ENCODE measurements at regions not wholly inside any gene's neighbourhood (a gene's known extent, or its start where the extent isn't known, plus 50 kb on each side); places are given as distances from the start of the nearest gene placed in this dataset.
"Not testable (repeated sequence)": the region's sequence is repeated elsewhere in the genome, so short reads cannot be mapped to it uniquely, and the experiment has no call there.

DNA sequence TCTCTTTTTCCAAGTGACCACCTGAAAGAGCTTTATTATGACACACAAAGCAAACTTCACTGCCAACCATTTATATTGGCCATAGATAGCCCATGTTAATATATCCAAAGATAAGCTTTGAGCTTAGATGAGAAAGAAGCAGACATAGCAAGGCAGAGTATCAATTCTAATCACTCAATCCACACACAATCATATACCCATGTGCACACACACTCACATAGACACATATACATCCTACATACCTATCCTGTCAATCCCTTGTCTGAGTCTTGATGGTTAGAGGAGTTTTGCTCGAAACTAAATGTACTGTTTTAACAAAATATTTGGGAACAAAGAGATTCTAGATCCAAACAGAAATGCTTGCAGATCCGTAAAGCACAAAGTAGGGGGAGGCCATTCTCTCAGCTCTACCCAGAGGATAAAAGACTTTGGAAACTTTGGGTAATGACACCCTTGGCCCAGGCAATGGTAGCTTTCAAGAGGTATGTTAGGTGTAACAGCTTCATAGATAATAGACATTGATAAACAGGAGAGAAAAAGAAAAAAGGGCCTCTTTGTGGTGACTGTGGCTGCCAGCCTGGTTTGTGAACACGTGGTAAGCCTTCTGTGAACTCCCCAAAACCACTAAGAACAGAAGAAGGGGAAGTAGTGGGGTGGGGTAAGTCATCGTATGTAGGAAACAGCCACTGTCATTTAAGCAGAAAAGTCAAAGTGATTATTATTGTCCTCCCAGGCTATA lies 121.6 kb downstream of the TLR4 start:
- H3K4me3 Mint-ChIP-seq, result peak overlapping the region; percentile 52
- peak overlapping the region; percentile 41 for H3K27ac Mint-ChIP-seq
- H3K9me3 Mint-ChIP-seq, result peaks cover 12% of the 10 kb centered on the region
- peaks cover 30% of the 10 kb centered on the region for H3K4me1 Mint-ChIP-seq (ENCODE audit: low read depth)
- peaks cover 59% of the 10 kb centered on the region for H3K27me3 Mint-ChIP-seq (ENCODE audit: low read depth)
- peaks cover 4% of the 10 kb centered on the region for H3K36me3 Mint-ChIP-seq (ENCODE audit: low read depth)
- DNase-seq (ENCODE audit: low spot score), result peak; percentile 66

DNA sequence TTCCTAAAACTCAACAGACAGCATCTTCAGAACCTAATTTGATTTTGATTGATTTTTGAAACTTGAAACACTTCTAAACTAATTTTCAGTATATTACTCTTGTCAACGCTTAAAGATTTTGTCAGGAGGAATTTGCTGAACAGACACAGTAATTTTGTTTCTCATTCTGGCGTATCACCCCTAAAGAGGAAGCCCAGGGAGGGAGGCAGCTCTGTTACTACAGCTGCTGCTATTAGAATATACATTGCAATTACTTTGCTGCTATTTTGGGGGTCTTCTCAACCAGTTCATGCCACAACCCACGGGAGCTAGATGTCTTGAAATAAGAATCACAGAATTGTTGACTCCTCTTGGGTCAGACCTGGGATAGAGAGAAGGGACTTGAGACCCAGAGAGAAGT lies 122.6 kb downstream of the TLR4 start:
- no peak overlapping the region for H3K27ac Mint-ChIP-seq
- DNase-seq (ENCODE audit: low spot score), result no peak
- H3K4me1 Mint-ChIP-seq (ENCODE audit: low read depth), result peaks cover 30% of the 10 kb centered on the region
- H3K9me3 Mint-ChIP-seq, result peaks cover 12% of the 10 kb centered on the region
- H3K36me3 Mint-ChIP-seq (ENCODE audit: low read depth), result peaks cover 4% of the 10 kb centered on the region
- peak overlapping the region; percentile 52 for H3K4me3 Mint-ChIP-seq
- H3K27me3 Mint-ChIP-seq (ENCODE audit: low read depth), result peaks cover 58% of the 10 kb centered on the region

DNA sequence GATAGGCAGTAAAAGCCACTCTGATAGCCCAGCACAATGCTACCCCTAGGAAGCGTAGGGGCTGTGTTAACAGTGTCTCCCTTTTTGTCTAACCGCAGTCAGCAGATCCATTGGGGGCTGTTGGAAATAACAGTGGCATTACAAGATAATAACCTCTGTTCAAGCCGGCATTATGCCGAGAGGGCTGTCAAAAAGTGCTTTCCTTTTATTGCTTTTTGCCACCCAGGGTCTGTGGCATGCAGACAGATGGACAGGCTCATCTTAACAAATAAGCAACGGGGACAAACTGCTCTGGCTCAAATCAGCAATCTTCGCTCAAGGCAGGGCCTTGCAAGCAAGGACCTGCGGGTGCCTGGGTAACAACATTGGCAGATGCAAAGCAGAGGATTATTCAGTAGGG lies 123.3 kb downstream of the TLR4 start:
- DNase-seq (ENCODE audit: low spot score), result no peak
- Mint-ChIP-seq H3K4me1 (ENCODE audit: low read depth) (peaks cover 29% of the 10 kb centered on the region), H3K27ac (no peak overlapping the region), H3K9me3 (peaks cover 12% of the 10 kb centered on the region), H3K36me3 (ENCODE audit: low read depth) (peaks cover 4% of the 10 kb centered on the region), H3K27me3 (ENCODE audit: low read depth) (peaks cover 55% of the 10 kb centered on the region), H3K4me3 (no peak overlapping the region)

DNA sequence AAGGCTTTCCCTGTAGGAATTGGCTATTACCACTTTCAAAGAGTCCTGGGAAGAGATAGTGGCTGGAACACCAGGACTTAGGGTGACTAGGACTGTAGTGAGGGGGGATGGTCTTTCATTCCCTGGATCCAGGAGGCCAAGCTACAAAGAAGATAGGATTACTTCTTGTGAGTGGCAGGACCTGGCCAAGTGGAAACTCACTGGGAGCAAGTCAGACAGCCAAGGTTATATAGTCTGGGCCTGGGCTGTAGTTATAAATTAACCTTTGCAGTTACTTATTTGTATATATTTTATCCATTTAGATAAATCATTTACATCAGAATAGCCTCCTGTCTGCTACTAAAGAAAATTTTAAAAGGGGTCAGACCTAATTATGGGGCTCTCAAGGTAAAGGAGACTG lies 124.3 kb downstream of the TLR4 start:
- H3K27ac Mint-ChIP-seq, result no peak overlapping the region
- peaks cover 23% of the 10 kb centered on the region for H3K4me1 Mint-ChIP-seq (ENCODE audit: low read depth)
- H3K27me3 Mint-ChIP-seq (ENCODE audit: low read depth), result peaks cover 55% of the 10 kb centered on the region
- H3K4me3 Mint-ChIP-seq, result no peak overlapping the region
- H3K9me3 Mint-ChIP-seq, result peaks cover 12% of the 10 kb centered on the region
- H3K36me3 Mint-ChIP-seq (ENCODE audit: low read depth), result peaks cover 4% of the 10 kb centered on the region
- DNase-seq (ENCODE audit: low spot score), result no peak

DNA sequence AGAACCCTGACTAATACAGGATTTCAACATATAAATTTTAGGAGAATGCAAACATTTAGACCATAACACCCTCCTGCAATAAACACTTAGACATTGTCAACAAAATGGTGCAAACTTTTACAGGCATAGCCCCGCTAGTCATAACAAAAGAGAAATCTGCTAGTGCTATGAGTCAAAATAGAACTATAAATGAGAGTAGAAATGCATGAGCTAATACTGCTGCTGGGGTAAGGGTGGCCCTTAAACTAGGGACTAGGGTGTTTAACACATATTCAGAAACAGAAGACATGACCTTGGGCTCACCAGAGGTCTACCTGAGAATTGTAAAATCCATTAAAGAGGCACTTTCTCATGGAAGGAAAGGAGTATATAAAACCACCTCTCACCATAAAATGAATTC lies 131.6 kb downstream of the TLR4 start:
- no peak for DNase-seq (ENCODE audit: low spot score)
- H3K4me1 Mint-ChIP-seq (ENCODE audit: low read depth), result peaks cover 8% of the 10 kb centered on the region

DNA sequence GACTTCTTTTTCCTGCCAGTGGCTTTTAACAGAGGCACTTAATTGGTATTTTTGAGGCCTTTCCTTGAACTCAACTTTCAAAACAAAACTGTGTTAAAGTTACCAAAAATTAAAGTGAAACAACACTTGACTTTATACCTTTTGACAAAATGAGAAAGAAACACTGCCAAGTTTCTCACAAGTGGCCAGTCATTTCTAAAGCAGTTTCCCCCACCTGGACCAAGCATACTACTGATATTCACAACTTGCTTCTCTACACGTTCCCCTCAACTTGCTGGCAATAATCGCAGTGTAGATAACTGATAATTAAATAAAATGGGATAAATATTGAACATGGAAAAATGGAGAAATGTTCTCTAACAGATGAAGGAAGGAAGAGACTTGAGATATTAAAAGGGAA lies 135.7 kb downstream of the TLR4 start:
- Mint-ChIP-seq H3K27ac (no peak overlapping the region), H3K4me3 (no peak overlapping the region), H3K9me3 (peaks cover 4% of the 10 kb centered on the region), H3K36me3 (ENCODE audit: low read depth) (no peaks in the 10 kb centered on the region), H3K4me1 (ENCODE audit: low read depth) (peaks cover 8% of the 10 kb centered on the region), H3K27me3 (ENCODE audit: low read depth) (peaks cover 17% of the 10 kb centered on the region)
- DNase-seq (ENCODE audit: low spot score), result no peak

More for the DNA sequence above, 131.6 kb downstream of the TLR4 start:
- Mint-ChIP-seq H3K27ac (no peak overlapping the region), H3K4me3 (no peak overlapping the region), H3K27me3 (ENCODE audit: low read depth) (peaks cover 22% of the 10 kb centered on the region), H3K36me3 (ENCODE audit: low read depth) (no peaks in the 10 kb centered on the region), H3K9me3 (peaks cover 4% of the 10 kb centered on the region)

DNA sequence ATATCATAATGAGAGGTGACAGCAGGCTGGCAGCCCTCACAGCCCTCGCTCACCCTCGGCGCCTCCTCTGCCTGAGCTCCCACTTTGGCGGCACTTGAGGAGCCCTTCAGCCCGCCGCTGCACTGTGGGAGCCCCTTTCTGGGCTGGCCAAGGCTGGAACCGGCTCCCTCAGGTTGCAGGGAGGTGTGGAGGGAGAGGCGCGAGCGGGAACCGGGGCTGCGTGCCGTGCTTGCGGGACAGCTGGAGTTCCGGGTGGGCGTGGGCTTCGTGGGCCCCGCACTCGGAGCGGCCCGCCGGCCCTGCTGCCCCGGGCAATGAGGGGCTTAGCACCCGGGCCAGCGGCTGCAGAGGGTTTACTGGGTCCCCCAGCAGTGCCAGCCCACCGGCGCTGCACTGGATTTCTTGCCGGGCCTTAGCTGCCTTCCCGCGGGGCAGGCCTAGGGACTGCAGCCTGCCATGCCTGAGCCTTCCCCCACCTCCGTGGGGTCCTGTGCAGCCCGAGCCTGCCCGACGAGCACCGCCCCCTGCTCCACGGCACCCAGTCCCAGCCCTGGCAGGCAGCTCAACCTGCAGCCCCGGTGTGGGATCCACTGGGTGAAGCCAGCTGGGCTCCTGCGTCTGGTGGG lies 147.7 kb downstream of the TLR4 start:
- H3K36me3 Mint-ChIP-seq (ENCODE audit: low read depth); H3K4me1 Mint-ChIP-seq (ENCODE audit: low read depth); H3K9me3 Mint-ChIP-seq; H3K27ac Mint-ChIP-seq; DNase-seq (ENCODE audit: low spot score); H3K4me3 Mint-ChIP-seq; H3K27me3 Mint-ChIP-seq (ENCODE audit: low read depth): not testable (repeated sequence)

DNA sequence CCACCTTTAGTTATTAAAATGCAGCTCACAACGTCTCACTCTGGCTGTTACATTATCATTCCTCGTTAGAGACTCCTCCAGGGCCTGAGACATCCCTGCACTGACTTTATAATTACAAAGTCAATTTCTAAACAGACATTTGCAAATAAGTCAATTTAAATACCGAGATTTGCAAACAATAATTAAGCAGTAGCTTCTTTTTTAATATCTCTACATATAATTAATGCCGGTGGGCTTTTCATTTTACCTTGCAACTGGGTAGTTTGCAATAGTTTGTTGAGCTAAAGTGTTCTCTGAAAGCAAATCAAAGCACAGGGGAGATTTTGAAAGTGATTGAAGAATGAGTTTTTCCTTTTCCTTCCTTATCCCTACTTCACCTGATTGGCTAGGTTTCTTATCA lies 154.4 kb downstream of the TLR4 start:
- no peak for DNase-seq (ENCODE audit: low spot score)
- Mint-ChIP-seq H3K4me3 (no peak overlapping the region), H3K4me1 (ENCODE audit: low read depth) (no peaks in the 10 kb centered on the region)

DNA sequence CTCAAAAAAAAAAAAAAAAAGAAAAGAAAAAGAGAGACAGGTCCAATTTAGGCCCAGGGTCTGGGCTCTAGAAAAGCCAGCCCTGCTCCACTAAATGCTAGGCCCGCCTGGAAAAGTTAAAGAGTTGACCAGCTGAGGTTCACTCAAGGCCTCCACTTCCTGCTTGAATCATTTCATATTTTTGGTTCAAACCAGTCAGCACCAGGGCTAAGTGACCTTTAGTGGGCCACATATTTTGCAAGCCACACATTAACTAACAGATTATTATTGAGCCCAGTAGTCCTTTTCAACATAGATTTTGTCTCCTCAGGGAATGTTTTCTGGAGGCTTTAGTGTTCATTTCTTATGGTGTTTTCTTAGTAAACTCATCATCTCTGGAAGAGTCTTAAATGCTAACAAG lies 156.6 kb downstream of the TLR4 start:
- Mint-ChIP-seq H3K4me3 (no peak overlapping the region), H3K27ac (no peak overlapping the region), H3K36me3 (ENCODE audit: low read depth) (no peaks in the 10 kb centered on the region), H3K4me1 (ENCODE audit: low read depth) (no peaks in the 10 kb centered on the region), H3K9me3 (no peaks in the 10 kb centered on the region), H3K27me3 (ENCODE audit: low read depth) (no peaks in the 10 kb centered on the region)
- no peak for DNase-seq (ENCODE audit: low spot score)

More for the DNA sequence above, 154.4 kb downstream of the TLR4 start:
- H3K36me3 Mint-ChIP-seq (ENCODE audit: low read depth), result no peaks in the 10 kb centered on the region
- no peaks in the 10 kb centered on the region for H3K9me3 Mint-ChIP-seq
- H3K27me3 Mint-ChIP-seq (ENCODE audit: low read depth), result no peaks in the 10 kb centered on the region
- H3K27ac Mint-ChIP-seq, result no peak overlapping the region

DNA sequence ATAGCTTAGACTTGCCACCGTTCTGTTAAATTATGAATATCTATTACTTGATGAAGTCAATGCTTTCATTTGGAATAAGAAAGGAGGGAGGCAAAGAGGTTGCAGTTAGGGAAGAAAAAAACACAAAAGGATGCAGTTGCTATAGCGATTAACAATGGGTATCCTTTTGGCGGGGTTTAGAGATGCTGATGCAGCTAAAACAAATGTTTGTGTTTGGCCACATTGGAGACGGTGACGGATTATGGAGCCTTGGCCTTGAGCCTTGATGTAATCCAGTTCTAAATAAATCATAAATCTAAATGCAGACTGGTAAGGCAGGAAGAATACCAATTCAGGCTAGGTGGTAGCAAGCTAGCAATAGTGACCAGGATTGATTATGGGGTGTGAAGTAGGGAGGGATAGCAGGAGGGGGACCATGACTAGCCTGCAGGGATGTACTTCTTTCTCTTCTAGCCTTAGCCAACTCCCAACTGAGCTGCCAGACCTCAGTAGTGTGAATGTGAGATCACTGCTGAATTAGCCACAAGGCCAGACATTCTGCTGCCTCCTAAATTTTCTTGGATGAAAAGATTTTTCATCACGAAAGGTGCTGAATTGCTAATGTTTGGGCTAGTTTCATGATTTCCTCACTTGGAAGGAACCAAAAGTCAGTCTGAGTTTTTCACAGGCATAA lies 160.3 kb downstream of the TLR4 start:
- Mint-ChIP-seq H3K36me3 (ENCODE audit: low read depth) (no peaks in the 10 kb centered on the region), H3K9me3 (no peaks in the 10 kb centered on the region), H3K27me3 (ENCODE audit: low read depth) (no peaks in the 10 kb centered on the region), H3K4me1 (ENCODE audit: low read depth) (no peaks in the 10 kb centered on the region), H3K27ac (no peak overlapping the region), H3K4me3 (no peak overlapping the region)
- no peak for DNase-seq (ENCODE audit: low spot score)

DNA sequence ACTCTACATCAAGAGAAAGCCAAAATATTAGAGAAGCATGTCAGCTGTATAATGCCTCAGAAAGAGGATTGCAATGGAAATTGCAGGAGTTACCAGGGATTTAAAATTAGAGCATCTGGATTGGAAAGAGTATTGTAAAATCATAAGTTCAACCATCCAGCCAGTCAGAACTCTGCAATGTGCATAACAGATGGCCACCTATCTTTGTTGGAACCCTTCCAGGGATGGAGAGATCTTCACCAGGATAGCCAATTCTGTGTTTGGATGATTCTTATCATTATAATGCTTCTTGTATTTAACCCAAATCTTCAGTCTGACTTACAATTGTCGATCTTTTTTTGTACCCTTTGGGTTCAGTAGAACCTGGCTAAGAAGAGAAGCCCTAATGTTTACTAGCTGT lies 164.4 kb downstream of the TLR4 start:
- H3K27me3 Mint-ChIP-seq (ENCODE audit: low read depth), result no peaks in the 10 kb centered on the region
- H3K36me3 Mint-ChIP-seq (ENCODE audit: low read depth), result no peaks in the 10 kb centered on the region
- no peak overlapping the region for H3K27ac Mint-ChIP-seq
- no peaks in the 10 kb centered on the region for H3K9me3 Mint-ChIP-seq
- DNase-seq (ENCODE audit: low spot score), result no peak
- H3K4me3 Mint-ChIP-seq, result no peak overlapping the region
- H3K4me1 Mint-ChIP-seq (ENCODE audit: low read depth), result no peaks in the 10 kb centered on the region

DNA sequence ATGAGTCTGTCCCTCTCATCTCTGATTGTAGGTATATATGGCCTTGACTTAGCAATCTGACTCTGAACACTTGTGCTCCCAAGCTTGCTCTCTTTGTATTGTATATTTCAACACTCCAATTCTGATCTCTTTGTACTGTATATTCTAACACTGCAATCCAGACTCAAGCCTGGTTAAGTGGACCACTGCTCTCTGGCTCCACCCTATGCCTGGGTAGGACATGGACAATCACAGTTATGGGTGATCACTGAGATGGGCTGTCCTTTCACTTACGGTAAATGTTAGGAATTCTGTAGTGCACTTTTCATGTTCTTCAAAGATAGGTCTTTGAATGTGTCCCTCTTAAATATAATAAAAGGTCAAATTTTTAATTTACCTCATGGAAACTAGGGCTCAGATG lies 165.1 kb downstream of the TLR4 start:
- H3K27me3 Mint-ChIP-seq (ENCODE audit: low read depth), result no peaks in the 10 kb centered on the region
- no peaks in the 10 kb centered on the region for H3K36me3 Mint-ChIP-seq (ENCODE audit: low read depth)
- no peaks in the 10 kb centered on the region for H3K4me1 Mint-ChIP-seq (ENCODE audit: low read depth)
- no peak overlapping the region for H3K27ac Mint-ChIP-seq
- DNase-seq (ENCODE audit: low spot score), result no peak
- H3K9me3 Mint-ChIP-seq, result no peaks in the 10 kb centered on the region
- H3K4me3 Mint-ChIP-seq, result no peak overlapping the region

DNA sequence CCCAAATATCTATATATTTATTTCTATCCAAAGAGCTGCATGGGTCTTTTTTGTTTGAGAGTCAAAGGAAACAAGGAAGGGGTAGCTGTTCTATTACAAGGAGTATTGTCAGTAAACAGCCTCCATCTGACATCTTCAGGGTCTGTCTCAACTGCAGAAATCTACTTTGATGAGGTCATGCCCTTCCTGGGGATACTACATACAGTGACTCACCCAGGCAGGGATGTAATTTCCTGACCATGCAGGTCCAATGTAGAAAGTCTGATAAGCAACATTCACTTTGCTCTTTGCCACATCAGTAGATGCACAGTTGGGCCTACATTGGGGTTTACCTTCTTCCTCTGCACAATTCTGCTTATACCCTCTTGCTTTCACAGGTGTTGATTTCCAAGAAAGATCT lies 165.5 kb downstream of the TLR4 start:
- no peak for DNase-seq (ENCODE audit: low spot score)
- Mint-ChIP-seq H3K4me3 (no peak overlapping the region), H3K36me3 (ENCODE audit: low read depth) (no peaks in the 10 kb centered on the region), H3K27ac (no peak overlapping the region), H3K9me3 (no peaks in the 10 kb centered on the region), H3K27me3 (ENCODE audit: low read depth) (no peaks in the 10 kb centered on the region), H3K4me1 (ENCODE audit: low read depth) (no peaks in the 10 kb centered on the region)

DNA sequence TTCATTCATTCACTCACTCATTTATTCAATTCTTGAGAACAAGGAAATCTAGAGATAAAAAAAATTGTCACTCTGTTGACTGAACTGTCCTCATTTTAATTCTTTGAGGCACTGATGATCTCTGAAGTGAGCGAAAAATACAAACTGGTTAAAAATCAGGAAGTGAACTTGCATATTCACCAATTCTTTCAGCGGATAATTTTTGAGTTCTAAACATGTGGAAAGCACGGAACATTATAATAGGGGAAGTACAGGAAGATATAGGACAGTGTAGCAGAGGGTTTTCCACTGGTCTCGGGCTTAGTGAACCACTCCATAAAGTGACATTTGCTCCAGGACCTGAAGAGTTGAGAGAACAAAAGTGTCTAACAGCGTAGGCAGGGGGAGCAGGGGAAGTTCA lies 169.5 kb downstream of the TLR4 start:
- Mint-ChIP-seq H3K4me3 (no peak overlapping the region), H3K4me1 (ENCODE audit: low read depth) (no peaks in the 10 kb centered on the region), H3K27me3 (ENCODE audit: low read depth) (no peaks in the 10 kb centered on the region), H3K27ac (no peak overlapping the region), H3K36me3 (ENCODE audit: low read depth) (no peaks in the 10 kb centered on the region), H3K9me3 (no peaks in the 10 kb centered on the region)
- DNase-seq (ENCODE audit: low spot score), result no peak

All from T-helper 2 cell treated with Interferon-gamma antibody and Interleukin-4, amounts not matched to agents 5 μg/mL and 100 μg/mL, for 36 hours (primary cell).